EH (cell line): ENCODE measurements at regions not wholly inside any gene's neighbourhood (a gene's known extent, or its start where the extent isn't known, plus 50 kb on each side); places are given as distances from the start of the nearest gene placed in this dataset.
"Not testable (repeated sequence)": the region's sequence is repeated elsewhere in the genome, so short reads cannot be mapped to it uniquely, and the experiment has no call there.

ENCODE experiments used
- DNase-seq: peaks from one replicate; pipeline ENCODE4 v3.0.0-alpha.2; 2015; ENCODE audit warnings: low read depth

GRCh38 chr16:16618963-16619465, 240.1 kb downstream of the NPIPA7 start:
- not testable (repeated sequence) for DNase-seq

- DNase-seq = not testable (repeated sequence)
Measured at GRCh38 chr16:16624367-16624766, 245.4 kb downstream of the NPIPA7 start.

- DNase-seq = not testable (repeated sequence)
Measured at GRCh38 chr16:16625140-16625539, 246.2 kb downstream of the NPIPA7 start.

- not testable (repeated sequence) for DNase-seq
Measured at GRCh38 chr16:16627865-16628264, 248.9 kb downstream of the NPIPA7 start.

- DNase-seq = not testable (repeated sequence)
Measured at GRCh38 chr16:16638231-16638630, 259.3 kb downstream of the NPIPA7 start.

GRCh38 chr16:16638714-16639113, 259.8 kb downstream of the NPIPA7 start:
- not testable (repeated sequence) for DNase-seq

GRCh38 chr16:16643828-16644227, 264.9 kb downstream of the NPIPA7 start:
- DNase-seq = not testable (repeated sequence)

- DNase-seq = not testable (repeated sequence)
Measured at GRCh38 chr16:16648002-16648401, 269.1 kb downstream of the NPIPA7 start.

GRCh38 chr16:16672180-16672812, 293.4 kb downstream of the NPIPA7 start:
- not testable (repeated sequence) for DNase-seq

- DNase-seq = not testable (repeated sequence)
Measured at GRCh38 chr16:16674820-16675219, 295.9 kb downstream of the NPIPA7 start.

GRCh38 chr16:16721849-16722248, 342.9 kb downstream of the NPIPA7 start:
- not testable (repeated sequence) for DNase-seq

- DNase-seq = not testable (repeated sequence)
Measured at GRCh38 chr16:16722666-16723065, 343.7 kb downstream of the NPIPA7 start.

GRCh38 chr16:16723819-16724519, 345.0 kb downstream of the NPIPA7 start:
- not testable (repeated sequence) for DNase-seq

- DNase-seq = not testable (repeated sequence)
Measured at GRCh38 chr16:16727048-16727447, 348.1 kb downstream of the NPIPA7 start.

- not testable (repeated sequence) for DNase-seq
Measured at GRCh38 chr16:16742573-16742972, 363.6 kb downstream of the NPIPA7 start.

GRCh38 chr16:16754992-16755667, 376.2 kb downstream of the NPIPA7 start:
- not testable (repeated sequence) for DNase-seq

GRCh38 chr16:16763449-16763848, 384.5 kb downstream of the NPIPA7 start:
- no peak for DNase-seq

- not testable (repeated sequence) for DNase-seq
Measured at GRCh38 chr16:16770717-16771116, 391.8 kb downstream of the NPIPA7 start.

GRCh38 chr16:16774389-16774788, 395.4 kb downstream of the NPIPA7 start:
- DNase-seq = no peak

GRCh38 chr16:16778332-16778731, 399.4 kb downstream of the NPIPA7 start:
- no peak for DNase-seq

- DNase-seq = no peak
Measured at GRCh38 chr16:16780588-16780987, 401.6 kb downstream of the NPIPA7 start.

GRCh38 chr16:16782153-16782552, 403.2 kb downstream of the NPIPA7 start:
- no peak for DNase-seq

- DNase-seq = no peak
Measured at GRCh38 chr16:16788004-16788403, 409.1 kb downstream of the NPIPA7 start.
